Stomach (tissue), 8 donors: ENCODE measurements at regions not wholly inside any gene's neighbourhood (a gene's known extent, or its start where the extent isn't known, plus 50 kb on each side); places are given as distances from the start of the nearest gene placed in this dataset.

Experiments
- DNase-seq, 2 donors: peaks; one replicate each; pipeline versions ENCODE4 v3.0.0 to v3.0.0-alpha.2; 2013 to 2019
- H3K27ac ChIP-seq, 5 donors: fragments of 200-600 bp in 4 of 5; sonication (generic) in 4 of 5; one replicate each; pipeline ENCODE4 v1.5.1; 2013 to 2019; ENCODE audit warnings: mild to moderate bottlenecking in 1 of 5, moderate library complexity in 1 of 5
- H3K27me3 ChIP-seq, 3 donors: fragments of 200-600 bp; sonication (generic); one replicate each; pipeline ENCODE4 v1.5.1; 2017 to 2019; ENCODE audit warnings: mixed run types in 1 of 3
- H3K36me3 ChIP-seq, 4 donors: fragments of 200-600 bp; sonication (generic); 1 replicate in 3 of 4; 2 replicates in 1 of 4; pipeline ENCODE4 v1.5.1; 2016 to 2019
- H3K4me1 ChIP-seq, 4 donors: fragments of 200-600 bp; sonication (generic); one replicate each; pipeline ENCODE4 v1.5.1; 2016 to 2019
- H3K4me3 ChIP-seq, 4 donors: fragments of 200-600 bp; sonication (generic) in 3 of 4; one replicate each; pipeline ENCODE4 v1.5.1; 2016 to 2019; ENCODE audit warnings: mild to moderate bottlenecking in 1 of 4
- H3K9me3 ChIP-seq, 4 donors: fragments of 200-600 bp; sonication (generic); one replicate each; pipeline ENCODE4 v1.5.1; 2016 to 2019
- EP300 ChIP-seq: sonication (generic); formaldehyde crosslinking; IDR thresholded peaks from one replicate; pipeline ENCODE4 v1.6.1; 2017; ENCODE audit warnings: antibody characterized with exemption
- POLR2A ChIP-seq, 4 donors: fragments of 450-650 bp; IDR thresholded peaks; one replicate each; pipeline ENCODE4 v1.6.1; 2016; ENCODE audit warnings: antibody characterized with exemption in 4 of 4, control low read depth in 2 of 4, mild to moderate bottlenecking in 1 of 4, moderate library complexity in 1 of 4
- POLR2AphosphoS5 ChIP-seq, 3 donors: sonication (generic); formaldehyde crosslinking; IDR thresholded peaks; one replicate each; pipeline ENCODE4 v1.6.1; 2016; ENCODE audit warnings: antibody characterized with exemption in 3 of 3
- WGBS, 5 donors: extraction: QIAGEN DNeasy Blood & Tissue Kit in 3 of 5; methylation state at CpG; one replicate each; pipeline versions ENCODE4 v1.1.5 to v1.1.7; 2013 to 2018; 5-methylcytosine and 5-hydroxymethylcytosine counted together
- intact Hi-C: fragments of 100-400 bp; cut with DNase I; formaldehyde crosslinking; loops from one replicate; pipeline ENCODE4 v1.15.1; 2023; ENCODE audit warnings: low total_unique reads
- TF ChIP-seq, protein P1 (sequence below), 7 experiments: fragments of 450-650 bp in 4 of 7; fragments of 200-600 bp in 3 of 7; sonication (generic) in 3 of 7; IDR thresholded peaks; one replicate each; pipeline ENCODE4 v1.5.1; 2016 to 2019; ENCODE audit warnings: antibody characterized with exemption in 7 of 7, control low read depth in 2 of 7, mild to moderate bottlenecking in 1 of 7
- donor health status: healthy with polysubstance abuse.
- donor health status: Bipolar disorder and iron deficiency.
- donor health status: healthy.

DNA sequence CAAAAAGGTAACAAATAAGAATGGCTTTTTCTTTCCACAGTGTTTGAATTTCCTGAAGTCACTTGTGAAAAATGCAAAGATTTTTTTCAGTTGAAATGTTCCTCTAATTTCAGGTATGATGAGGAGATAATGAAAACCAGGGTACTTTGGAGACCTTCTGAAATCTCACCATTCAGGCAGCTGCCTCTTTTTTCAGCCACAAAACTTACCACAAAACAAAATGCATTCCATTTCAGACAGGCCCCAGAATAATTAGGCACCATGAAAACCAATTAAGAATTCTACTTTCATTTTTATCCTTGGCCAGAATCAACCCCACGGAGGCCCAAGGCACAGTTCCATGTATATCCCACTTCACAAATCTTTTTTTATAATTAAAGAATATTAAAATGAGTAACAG, 880.3 kb upstream of the ACVR2A start:
- H3K27me3 ChIP-seq: no peaks in the 10 kb centered on the region
- H3K9me3 ChIP-seq: peaks cover 0 to 3% (median 1%) of the 10 kb centered on the region in 4 donors
- intact Hi-C loops: no loop called here
- H3K27ac ChIP-seq: no peak overlapping the region
- H3K4me1 ChIP-seq: no peaks in the 10 kb centered on the region
- DNase-seq: no peak
- TF ChIP-seq EP300: no peak
- TF ChIP-seq, protein P1, sequence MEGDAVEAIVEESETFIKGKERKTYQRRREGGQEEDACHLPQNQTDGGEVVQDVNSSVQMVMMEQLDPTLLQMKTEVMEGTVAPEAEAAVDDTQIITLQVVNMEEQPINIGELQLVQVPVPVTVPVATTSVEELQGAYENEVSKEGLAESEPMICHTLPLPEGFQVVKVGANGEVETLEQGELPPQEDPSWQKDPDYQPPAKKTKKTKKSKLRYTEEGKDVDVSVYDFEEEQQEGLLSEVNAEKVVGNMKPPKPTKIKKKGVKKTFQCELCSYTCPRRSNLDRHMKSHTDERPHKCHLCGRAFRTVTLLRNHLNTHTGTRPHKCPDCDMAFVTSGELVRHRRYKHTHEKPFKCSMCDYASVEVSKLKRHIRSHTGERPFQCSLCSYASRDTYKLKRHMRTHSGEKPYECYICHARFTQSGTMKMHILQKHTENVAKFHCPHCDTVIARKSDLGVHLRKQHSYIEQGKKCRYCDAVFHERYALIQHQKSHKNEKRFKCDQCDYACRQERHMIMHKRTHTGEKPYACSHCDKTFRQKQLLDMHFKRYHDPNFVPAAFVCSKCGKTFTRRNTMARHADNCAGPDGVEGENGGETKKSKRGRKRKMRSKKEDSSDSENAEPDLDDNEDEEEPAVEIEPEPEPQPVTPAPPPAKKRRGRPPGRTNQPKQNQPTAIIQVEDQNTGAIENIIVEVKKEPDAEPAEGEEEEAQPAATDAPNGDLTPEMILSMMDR (IDR thresholded peaks at IDR 0.05): no peak
- TF ChIP-seq POLR2A (IDR thresholded peaks at IDR 0.05): no peak
- TF ChIP-seq POLR2AphosphoS5 (IDR thresholded peaks at IDR 0.05): no peak
- no peaks in the 10 kb centered on the region for H3K36me3 ChIP-seq
- no peak overlapping the region for H3K4me3 ChIP-seq
- WGBS, 5 donors: 64 to 92% (median 86%) methylated on average over 1 of the region's 1 CpG

DNA sequence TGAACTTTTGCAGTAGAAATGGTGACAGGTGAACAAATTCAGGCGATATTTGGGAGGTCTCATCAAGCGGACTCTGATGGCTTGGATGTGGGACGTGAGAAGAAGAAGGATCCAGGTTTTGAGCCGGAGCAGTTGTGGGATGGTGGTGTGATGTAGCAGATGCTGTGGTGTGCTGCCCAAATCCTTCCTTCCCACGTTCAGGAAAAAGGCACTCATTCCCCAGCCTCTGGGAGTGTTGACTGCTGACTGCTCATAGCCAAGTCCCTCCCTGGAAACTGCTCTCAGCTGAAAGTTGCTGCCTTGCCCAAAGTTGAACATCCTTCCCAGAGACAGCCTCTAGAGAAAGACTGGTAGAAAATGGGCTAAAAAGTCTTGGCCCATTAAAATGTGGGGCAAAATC, 890.3 kb upstream of the ACVR2A start:
- Histone ChIP-seq H3K4me1 (peaks cover 0 to 3% (median 0%) of the 10 kb centered on the region in 4 donors), H3K36me3 (no peaks in the 10 kb centered on the region), H3K27ac (no peak overlapping the region), H3K4me3 (no peak overlapping the region), H3K27me3 (no peaks in the 10 kb centered on the region), H3K9me3 (no peaks in the 10 kb centered on the region)
- WGBS, 5 donors: 73 to 87% (median 84%) methylated on average over 5 of the region's 5 CpGs
- DNase-seq: no peak
- intact Hi-C loops: no loop called here
- TF ChIP-seq, protein P1 (IDR thresholded peaks at IDR 0.05): no peak
- no peak for TF ChIP-seq EP300
- TF ChIP-seq POLR2AphosphoS5 (IDR thresholded peaks at IDR 0.05): no peak

DNA sequence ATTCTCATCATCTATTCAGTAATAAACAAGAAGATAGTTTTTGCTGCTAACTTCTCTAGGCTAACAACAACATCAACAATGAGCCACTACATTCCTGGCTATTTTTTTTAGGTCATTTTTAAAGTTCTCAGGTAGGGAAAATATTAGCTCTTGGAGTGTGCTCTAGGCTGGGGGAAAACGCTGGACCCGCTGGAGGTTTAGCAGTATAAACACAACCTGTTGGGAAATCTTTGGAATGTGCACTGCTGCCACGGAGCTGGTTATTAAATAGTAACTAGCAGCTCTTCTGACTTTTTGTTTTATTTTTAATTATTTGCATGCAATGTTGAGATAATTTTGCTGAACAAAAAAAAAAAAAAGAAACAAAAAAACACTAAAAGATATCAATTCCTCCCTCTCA, 892.1 kb upstream of the ACVR2A start:
- no peak for DNase-seq
- Histone ChIP-seq H3K4me1 (peaks cover 0 to 3% (median 0%) of the 10 kb centered on the region in 4 donors), H3K27ac (no peak overlapping the region), H3K9me3 (no peaks in the 10 kb centered on the region), H3K4me3 (no peak overlapping the region), H3K36me3 (no peaks in the 10 kb centered on the region), H3K27me3 (no peaks in the 10 kb centered on the region)
- intact Hi-C loops: no loop called here
- TF ChIP-seq POLR2A (IDR thresholded peaks at IDR 0.05) (no peak), EP300 (no peak), POLR2AphosphoS5 (IDR thresholded peaks at IDR 0.05) (no peak)
- TF ChIP-seq, protein P1 (IDR thresholded peaks at IDR 0.05): no peak
- 31 to 49% (median 36%) methylated on average over 3 of the region's 3 CpGs for WGBS, 5 donors

DNA sequence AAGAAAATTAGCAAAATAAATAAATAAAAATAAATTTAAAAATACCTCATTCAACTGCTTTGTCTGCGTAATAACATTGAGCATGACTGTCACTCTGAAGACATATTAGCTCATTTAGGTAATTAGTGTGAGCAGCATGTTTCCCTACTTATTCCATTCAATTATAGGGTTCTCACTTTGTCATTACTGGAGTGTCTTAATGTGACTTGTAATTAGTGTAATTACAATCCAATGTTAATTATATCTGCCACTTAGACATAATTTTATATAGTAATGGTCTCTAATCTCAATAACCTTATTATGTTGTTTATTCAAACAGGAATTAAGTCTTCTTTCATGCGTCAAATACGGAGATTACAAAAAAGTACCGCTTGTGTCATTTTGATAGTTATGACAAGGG, 893.9 kb upstream of the ACVR2A start:
- peaks cover 0 to 3% (median 0%) of the 10 kb centered on the region in 4 donors for H3K4me1 ChIP-seq
- intact Hi-C loops: no loop called here
- no peaks in the 10 kb centered on the region for H3K27me3 ChIP-seq
- no peaks in the 10 kb centered on the region for H3K36me3 ChIP-seq
- no peak for DNase-seq
- no peak overlapping the region for H3K27ac ChIP-seq
- TF ChIP-seq POLR2A (IDR thresholded peaks at IDR 0.05) (no peak), EP300 (no peak), POLR2AphosphoS5 (IDR thresholded peaks at IDR 0.05) (no peak)
- TF ChIP-seq, protein P1 (IDR thresholded peaks at IDR 0.05): no peak
- no peaks in the 10 kb centered on the region for H3K9me3 ChIP-seq
- WGBS, 5 donors: 93 to 97% (median 96%) methylated on average over 4 of the region's 4 CpGs
- H3K4me3 ChIP-seq: no peak overlapping the region
